ENCODE measurements at regions not wholly inside any gene's neighbourhood (a gene's known extent, or its start where the extent isn't known, plus 50 kb on each side); places are given as distances from the start of the nearest gene placed in this dataset.

DNA sequence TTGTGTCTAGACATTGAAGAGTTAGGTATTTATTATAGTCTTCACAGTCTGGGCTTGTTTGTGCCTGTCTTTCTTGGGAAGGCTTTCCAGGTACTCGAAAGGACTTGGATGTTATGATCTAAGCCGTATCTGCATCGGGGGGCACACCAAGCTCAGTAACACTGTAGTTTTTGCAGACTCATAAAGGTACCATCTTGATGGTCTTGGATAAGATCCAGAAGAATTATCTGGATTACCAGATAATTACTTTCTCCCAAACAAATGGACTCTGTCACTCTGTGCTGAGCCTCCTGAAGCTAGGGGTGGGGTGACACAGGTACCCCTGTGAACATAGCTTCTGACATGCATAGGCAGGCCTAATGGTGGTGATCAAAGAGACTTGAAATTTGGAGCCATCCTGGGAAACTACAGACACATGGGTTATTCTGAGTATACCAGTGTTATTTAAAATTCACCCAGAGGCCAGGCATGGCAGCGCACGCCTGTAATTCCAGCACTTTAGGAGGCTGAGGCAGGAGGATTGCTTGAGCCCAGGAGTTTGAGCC is 238.6 kb upstream of the TPM1 start:
- DNase-seq (ENCODE audit: low spot score): no peak
- TF ChIP-seq CTCF (IDR thresholded peaks at IDR 0.05; ENCODE audit: extremely low read depth, missing control alignments): no peak

DNA sequence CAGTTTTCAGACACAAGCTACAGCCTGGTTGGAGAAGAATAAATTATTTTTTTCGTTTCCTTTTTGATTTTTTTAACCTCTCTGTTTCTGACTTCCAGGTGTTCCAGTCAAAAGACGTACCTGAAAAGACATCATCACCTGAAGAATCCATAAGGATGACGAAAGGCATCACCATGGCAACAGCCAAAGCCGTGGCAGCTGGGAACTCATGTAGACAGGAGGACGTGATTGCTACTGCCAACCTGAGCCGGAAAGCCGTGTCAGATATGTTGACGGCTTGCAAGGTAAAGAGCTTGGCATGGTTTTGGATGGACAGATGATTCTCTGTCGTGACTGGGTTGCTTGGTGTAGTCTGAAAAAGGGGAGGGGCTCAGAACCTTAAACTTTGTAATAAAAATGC is 237.0 kb upstream of the TPM1 start:
- no peak for TF ChIP-seq CTCF (IDR thresholded peaks at IDR 0.05; ENCODE audit: extremely low read depth, missing control alignments)
- no peak for DNase-seq (ENCODE audit: low spot score)

DNA sequence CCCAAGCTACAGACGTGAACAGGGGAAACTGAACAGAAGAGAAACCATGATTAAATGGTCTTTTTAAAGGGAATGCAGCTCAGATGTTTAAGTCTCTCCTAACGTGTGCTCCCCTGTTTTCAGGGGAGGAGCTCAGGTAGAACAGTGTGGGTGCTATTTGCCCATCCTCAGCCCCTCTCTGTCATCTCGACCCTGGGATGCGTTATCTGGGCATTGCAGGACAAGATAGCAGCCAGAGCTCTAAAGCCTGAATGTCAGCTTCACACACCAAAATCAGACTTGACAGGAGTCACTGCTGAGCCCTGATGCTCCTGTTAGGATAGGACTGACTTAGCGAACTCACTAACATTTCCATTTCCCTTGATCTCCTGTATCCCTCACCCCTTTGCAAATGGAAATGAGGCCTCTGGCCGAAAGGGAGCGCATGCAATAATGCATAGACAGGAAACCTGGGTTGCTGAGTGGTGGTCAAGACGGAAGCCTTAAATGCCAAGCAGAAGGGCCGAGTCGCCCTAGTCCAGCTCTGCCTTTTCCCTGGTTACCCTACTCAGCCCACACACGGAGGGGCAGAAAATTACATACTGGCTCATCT is 234.9 kb upstream of the TPM1 start:
- TF ChIP-seq CTCF (IDR thresholded peaks at IDR 0.05; ENCODE audit: extremely low read depth, missing control alignments): no peak
- no peak for DNase-seq (ENCODE audit: low spot score)

GRCh38 chr15:62809115-62809967 is 233.2 kb upstream of the TPM1 start:
- no peak for DNase-seq (ENCODE audit: low spot score)
- TF ChIP-seq CTCF (IDR thresholded peaks at IDR 0.05; ENCODE audit: extremely low read depth, missing control alignments): no peak

- DNase-seq (ENCODE audit: low spot score): no peak
These were observed 232.6 kb upstream of the TPM1 start for GRCh38 chr15:62809968-62810260.

GRCh38 chr15:62812515-62812835 is 230.1 kb upstream of the TPM1 start:
- TF ChIP-seq CTCF (IDR thresholded peaks at IDR 0.05; ENCODE audit: extremely low read depth, missing control alignments): no peak
- no peak for DNase-seq (ENCODE audit: low spot score)

More at GRCh38 chr15:62809968-62810260, 232.6 kb upstream of the TPM1 start:
- no peak for TF ChIP-seq CTCF (IDR thresholded peaks at IDR 0.05; ENCODE audit: extremely low read depth, missing control alignments)

- no peak for DNase-seq (ENCODE audit: low spot score)
- no peak for TF ChIP-seq CTCF (IDR thresholded peaks at IDR 0.05; ENCODE audit: extremely low read depth, missing control alignments)
These were observed 226.0 kb upstream of the TPM1 start for GRCh38 chr15:62816342-62817069.
